Activated naive CD4-positive, alpha-beta T cell treated with anti-CD3 and anti-CD28 coated beads, Interleukin-2, amount 50 U/mL, for 16 hours (primary cell): ENCODE measurements at regions not wholly inside any gene's neighbourhood (a gene's known extent, or its start where the extent isn't known, plus 50 kb on each side); places are given as distances from the start of the nearest gene placed in this dataset.

Experiments used
- DNase-seq: peaks from one replicate; pipeline ENCODE4 v3.0.0-alpha.2; 2020

- no peak for DNase-seq
These were observed 160.6 kb downstream of the METTL4 start for GRCh38 chr18:2410688-2411087.

DNA sequence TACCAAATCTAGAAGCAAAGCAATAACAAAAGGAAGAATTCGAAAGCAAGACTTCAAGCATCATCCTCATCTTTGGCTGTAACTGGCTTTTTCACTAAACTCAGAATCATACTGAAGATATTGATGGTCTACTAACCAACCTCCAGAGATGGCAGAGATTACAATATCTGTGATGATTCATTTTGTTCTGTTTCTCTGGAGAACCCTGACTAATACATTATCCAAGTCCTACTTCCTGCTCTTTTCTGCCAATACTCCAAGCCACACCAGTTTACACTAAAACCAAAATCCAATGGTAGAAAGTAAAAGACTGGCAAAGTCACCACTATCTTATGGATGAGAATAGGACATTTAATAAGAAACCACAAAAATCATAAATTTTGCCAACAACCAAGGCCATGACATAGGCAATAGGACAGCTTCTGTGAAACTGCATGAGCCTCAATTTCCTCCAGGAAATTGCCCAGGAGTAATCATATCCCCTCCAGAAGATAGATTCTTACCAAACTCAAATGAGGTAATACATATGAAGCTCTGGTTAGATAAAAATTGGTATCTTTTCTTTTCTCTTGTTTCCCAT is 159.8 kb downstream of the METTL4 start:
- no peak for DNase-seq

- no peak for DNase-seq
These were observed 159.0 kb downstream of the METTL4 start for GRCh38 chr18:2412281-2412680.

DNA sequence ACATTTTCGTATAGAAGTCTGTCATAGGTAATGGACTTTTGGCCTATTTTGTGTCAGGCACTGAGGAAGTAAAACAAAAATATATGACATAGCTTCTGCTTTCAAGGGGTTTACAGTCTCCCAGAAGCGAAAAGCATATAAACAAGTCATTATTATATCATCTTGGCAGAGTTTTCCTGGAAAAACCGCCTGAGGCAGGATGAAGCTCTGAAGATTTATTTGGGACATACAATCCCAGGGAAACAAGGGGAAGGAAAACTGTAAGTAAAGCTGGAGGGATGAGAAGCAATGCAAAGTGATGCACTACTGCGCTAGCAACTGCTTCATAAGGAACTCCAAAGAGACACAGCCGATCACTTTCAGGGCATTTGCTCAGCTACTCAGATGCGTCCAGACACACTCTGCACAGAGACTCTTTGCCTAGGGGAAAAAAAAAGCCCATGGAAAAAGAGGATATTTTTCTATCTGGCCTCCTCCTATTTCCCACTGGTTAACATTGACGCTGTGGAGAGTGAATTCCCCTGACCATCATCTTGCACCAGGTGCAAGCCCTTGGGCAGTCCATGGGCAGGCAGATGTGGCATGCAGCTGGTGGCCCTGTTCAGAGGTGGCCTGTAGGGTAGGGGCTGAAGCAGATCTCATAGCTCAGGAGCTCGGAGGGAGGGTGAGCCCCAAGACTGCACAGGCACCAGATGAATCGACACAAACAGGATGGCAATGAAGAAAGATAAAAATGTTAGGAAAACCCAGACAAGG is 158.1 kb downstream of the METTL4 start:
- DNase-seq, result no peak

DNA sequence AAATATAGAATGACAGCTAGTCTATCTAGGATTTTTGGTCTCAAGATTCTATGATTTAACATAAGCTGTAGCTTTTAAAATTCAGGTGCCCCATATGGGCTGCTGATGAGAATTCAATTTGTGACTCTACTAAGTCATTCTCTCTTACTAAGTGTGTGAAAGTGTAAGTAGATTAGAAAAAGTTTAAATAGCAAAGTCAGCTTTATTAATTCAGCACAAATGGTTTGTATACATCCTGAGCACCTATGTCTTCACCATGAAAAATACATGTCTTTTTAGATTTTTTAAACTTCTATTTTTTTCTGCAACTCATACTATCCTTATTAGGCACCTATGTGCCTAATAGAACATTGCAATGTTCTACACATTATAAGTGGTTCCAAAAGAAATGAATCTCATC is 157.1 kb downstream of the METTL4 start:
- no peak for DNase-seq

DNA sequence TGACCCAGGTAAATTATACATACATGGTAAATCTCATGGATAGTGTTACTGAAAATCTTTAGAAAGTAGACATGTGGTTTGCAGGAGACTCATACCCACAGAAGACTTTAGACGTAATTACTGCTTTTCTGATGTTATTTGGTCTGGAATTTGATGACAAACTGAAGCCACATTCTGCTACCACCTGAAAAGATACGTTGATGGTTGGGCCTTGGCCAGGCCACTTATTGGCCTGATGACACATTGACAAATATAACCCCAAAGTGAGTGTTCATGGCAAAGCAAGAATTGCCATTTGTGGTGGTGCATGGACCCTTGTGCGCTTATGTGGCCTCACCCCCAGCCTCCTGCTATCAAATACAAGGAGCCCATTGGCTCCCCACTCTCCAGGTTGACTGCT is 155.6 kb downstream of the METTL4 start:
- no peak for DNase-seq

DNA sequence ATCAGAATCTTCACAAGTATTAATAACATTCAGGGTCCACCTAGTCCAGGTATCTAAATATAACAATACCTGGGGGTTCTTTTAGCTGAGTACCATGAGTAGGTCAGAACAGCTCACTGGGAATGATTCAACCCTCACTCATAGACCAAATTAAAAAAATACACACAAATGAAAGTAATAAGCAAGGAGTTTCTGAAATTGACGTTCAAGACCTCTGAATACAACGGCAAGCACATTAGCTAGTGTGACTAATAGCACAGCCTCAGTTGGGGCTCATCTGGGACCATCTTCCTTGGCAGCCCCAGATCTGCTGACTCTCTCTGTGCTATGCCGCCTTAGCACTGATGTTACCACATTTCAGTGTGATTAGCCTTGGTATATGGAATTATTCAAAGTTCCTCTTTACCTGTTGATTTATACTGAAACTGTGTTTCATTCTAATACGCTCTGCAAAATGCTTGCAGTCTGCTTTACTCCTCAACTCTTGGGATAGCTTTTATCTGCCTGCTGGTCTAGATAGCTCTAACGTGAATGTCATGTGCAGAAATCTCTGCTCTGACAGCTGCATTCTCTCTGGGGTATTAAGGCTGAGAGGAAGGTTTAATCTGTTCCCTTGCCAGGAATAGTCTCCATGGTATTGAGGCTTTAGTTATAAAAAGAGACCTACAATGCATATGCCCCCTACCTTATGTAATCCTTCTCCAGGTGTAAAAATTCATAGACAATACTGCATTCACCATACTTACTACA is 153.3 kb downstream of the METTL4 start:
- DNase-seq, result no peak

DNA sequence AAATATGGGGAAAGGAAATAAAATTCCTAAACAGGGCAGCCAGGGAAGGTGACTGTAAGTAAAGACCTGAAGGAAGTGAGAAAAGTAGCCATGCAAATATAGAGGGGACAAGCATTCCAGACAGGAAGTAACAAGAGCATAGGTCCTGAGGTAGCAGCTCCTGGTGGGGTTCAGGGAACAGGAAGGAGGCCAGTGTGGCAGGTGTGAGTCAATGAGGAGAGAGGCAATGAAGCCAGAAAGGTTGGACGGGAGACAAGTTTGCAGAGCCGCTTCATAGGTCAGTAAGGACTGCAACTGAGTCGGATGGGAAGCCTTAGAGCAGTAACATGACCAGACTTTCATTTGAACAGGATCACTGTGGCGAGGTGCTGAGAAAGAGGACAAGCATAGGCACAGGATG is 150.9 kb downstream of the METTL4 start:
- no peak for DNase-seq

DNA sequence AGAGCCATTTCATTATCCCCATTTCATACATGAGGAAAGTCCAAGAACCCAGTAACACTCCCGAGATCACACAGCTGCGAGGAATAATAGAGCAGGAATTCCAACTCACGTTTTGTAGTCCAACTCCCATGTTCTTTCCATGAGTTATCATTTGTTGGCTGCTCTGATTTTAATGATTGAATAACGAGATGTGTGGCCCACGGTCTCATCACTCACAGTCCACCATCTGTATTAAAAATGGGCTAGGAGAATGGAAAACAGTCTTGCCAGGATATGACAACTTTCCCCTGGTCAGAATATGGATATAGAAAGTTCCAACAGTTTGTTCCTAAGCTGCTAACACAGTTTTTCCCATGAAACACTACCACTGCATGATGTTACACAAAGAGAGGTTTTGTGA is 147.5 kb downstream of the METTL4 start:
- no peak for DNase-seq

GRCh38 chr18:2424420-2424819 is 146.9 kb downstream of the METTL4 start:
- no peak for DNase-seq

GRCh38 chr18:2425426-2426317 is 145.6 kb downstream of the METTL4 start:
- no peak for DNase-seq

- DNase-seq, result no peak
These were observed 141.1 kb downstream of the METTL4 start for GRCh38 chr18:2430191-2430590.

GRCh38 chr18:2431806-2432205 is 139.5 kb downstream of the METTL4 start:
- DNase-seq, result no peak

- no peak for DNase-seq
These were observed 137.9 kb downstream of the METTL4 start for GRCh38 chr18:2433366-2433765.

- no peak for DNase-seq
These were observed 129.8 kb downstream of the METTL4 start for GRCh38 chr18:2441544-2441943.

- no peak for DNase-seq
These were observed 129.3 kb downstream of the METTL4 start for GRCh38 chr18:2442006-2442405.

DNA sequence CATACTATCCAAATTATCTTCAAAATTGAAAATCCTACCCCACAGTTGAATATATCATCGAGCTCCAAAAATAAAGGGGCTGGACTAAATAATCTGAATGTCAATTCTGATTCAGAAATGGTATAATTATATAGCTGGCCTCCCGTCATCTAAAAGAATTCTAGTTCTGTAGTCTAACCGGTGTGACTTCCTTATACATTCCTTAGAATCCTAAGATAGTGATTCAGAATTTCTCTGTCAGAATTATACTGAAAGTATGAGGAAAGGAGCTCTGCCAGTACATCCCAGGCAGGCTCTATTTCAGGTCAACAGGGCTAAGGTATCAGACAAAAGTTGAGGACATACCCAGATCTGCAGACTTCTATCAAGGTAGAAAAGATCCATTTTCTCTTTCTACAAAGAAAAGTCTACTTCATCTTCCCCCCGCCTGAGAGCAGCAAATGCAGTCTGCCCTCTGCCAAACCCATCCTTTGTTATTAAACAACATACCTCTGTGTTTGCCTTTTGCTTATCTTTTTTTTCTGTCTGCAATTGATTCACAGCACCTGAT is 128.5 kb downstream of the METTL4 start:
- no peak for DNase-seq

GRCh38 chr18:2444201-2444875 is 127.0 kb downstream of the METTL4 start:
- no peak for DNase-seq

- DNase-seq, result no peak
These were observed 122.6 kb downstream of the METTL4 start for GRCh38 chr18:2448565-2449151.

GRCh38 chr18:2451556-2451955 is 119.7 kb downstream of the METTL4 start:
- DNase-seq, result no peak

DNA sequence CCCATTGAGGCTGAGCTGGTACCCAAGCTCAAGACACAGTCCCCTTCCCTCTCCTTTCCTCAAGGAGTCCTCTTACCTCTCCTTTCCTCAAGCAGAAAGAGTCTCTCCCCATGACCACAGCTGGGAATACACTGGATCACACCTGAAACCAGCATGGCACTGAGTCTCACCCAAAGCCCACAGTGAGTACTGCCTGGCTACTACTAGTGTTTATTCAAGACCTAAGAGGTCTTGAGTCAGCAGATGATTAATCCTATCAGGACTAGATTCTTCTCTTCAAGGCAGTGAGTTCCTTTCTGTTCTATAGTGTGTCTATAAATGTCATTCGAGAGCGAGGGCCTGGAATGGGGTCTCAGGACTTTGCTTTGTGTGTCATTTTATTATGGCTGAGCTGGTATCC is 111.4 kb downstream of the METTL4 start:
- no peak for DNase-seq

GRCh38 chr18:2466978-2467377 is 104.3 kb downstream of the METTL4 start:
- no peak for DNase-seq
